PC-9 (cell line): ENCODE measurements at regions not wholly inside any gene's neighbourhood (a gene's known extent, or its start where the extent isn't known, plus 50 kb on each side); places are given as distances from the start of the nearest gene placed in this dataset.

ENCODE experiments used
- EZH2 ChIP-seq: fragments of 200-600 bp; sonication (generic); IDR thresholded peaks from 2 replicates; pipeline ENCODE4 v1.8.0; 2017; ENCODE audit warnings: antibody characterized with exemption, low read depth
- TF ChIP-seq, protein P1 (sequence below): fragments of 200-600 bp; sonication (generic); conservative IDR thresholded peaks from 2 replicates; pipeline ENCODE4 v1.6.1; 2017; ENCODE audit warnings: mixed run types, antibody characterized with exemption, mild to moderate bottlenecking, moderate library complexity

DNA sequence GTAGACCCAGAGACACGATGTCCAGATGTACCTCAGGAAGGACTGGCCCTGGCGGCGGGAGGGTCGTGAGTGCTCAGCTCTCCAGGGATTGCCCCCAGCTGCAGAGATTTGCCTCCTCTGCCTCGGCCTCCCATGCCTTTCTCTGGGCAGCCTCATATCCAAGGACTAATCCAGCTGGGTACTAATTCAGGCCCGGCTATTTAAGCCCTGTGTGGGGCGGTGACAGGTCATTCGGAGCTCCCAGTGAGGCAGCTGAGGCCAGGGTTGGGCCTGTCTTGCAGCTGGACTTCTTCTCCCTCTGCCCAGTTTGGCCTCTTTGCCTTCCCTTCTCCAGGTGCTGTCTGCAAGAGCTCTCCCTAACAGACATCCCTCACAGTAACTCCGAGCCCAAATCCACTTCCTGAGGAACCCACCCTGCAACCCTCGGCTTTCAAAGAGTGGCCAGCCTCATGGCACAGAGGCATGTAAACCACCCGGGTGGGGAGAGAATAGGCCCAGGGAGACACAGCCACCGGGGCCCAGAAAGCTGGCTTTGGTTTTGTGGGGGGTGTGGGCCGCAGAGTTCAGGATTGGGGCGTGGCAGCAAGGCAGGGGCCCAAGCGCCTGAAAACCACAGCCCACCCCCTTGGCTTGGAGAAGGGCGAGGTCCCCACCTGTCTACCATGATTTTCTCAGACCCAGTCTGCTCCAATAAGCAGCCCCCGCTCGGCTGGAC, 85.8 kb downstream of the PPCDC start:
- TF ChIP-seq, protein P1, sequence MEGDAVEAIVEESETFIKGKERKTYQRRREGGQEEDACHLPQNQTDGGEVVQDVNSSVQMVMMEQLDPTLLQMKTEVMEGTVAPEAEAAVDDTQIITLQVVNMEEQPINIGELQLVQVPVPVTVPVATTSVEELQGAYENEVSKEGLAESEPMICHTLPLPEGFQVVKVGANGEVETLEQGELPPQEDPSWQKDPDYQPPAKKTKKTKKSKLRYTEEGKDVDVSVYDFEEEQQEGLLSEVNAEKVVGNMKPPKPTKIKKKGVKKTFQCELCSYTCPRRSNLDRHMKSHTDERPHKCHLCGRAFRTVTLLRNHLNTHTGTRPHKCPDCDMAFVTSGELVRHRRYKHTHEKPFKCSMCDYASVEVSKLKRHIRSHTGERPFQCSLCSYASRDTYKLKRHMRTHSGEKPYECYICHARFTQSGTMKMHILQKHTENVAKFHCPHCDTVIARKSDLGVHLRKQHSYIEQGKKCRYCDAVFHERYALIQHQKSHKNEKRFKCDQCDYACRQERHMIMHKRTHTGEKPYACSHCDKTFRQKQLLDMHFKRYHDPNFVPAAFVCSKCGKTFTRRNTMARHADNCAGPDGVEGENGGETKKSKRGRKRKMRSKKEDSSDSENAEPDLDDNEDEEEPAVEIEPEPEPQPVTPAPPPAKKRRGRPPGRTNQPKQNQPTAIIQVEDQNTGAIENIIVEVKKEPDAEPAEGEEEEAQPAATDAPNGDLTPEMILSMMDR, result no peak
- TF ChIP-seq EZH2, result no peak
